ENCODE measurements at regions not wholly inside any gene's neighbourhood (a gene's known extent, or its start where the extent isn't known, plus 50 kb on each side); places are given as distances from the start of the nearest gene placed in this dataset.

GRCh38 chr1:4854367-4854766 lies 200.0 kb downstream of the AJAP1 start:
- Histone ChIP-seq H3K9ac (ENCODE audit: low read depth, low read length, poor library complexity) (no peak overlapping the region), H3K4me2 (ENCODE audit: insufficient read depth, low read length, poor library complexity, severe bottlenecking) (no peak overlapping the region), H3K4ac (ENCODE audit: low read length) (no peak overlapping the region), H3K23ac (ENCODE audit: low read depth, low read length, poor library complexity) (no peak overlapping the region), H2BK12ac (ENCODE audit: low read length) (no peak overlapping the region), H2BK15ac (ENCODE audit: low read length) (no peak overlapping the region), H2AFZ (ENCODE audit: low read length) (no peak overlapping the region), H3K4me1 (ENCODE audit: control insufficient read depth in 2 of 2, insufficient read depth in 1 of 2, low read depth in 1 of 2, low read length in 2 of 2) (no peaks in the 10 kb centered on the region), H3K18ac (ENCODE audit: low read length) (no peak overlapping the region), H2AK5ac (ENCODE audit: low read depth, low read length) (no peak overlapping the region), H3K27me3 (ENCODE audit: control insufficient read depth in 3 of 3, insufficient read depth in 3 of 3, low read depth in 1 of 3, low read length in 3 of 3) (no peaks in the 10 kb centered on the region), H3K27ac (replicated peaks; ENCODE audit: low read length) (no peak overlapping the region), H2BK5ac (ENCODE audit: low read length) (no peak overlapping the region), H4K91ac (ENCODE audit: low read depth, low read length, poor library complexity) (no peak overlapping the region), H3K14ac (ENCODE audit: low read length) (no peak overlapping the region), H3K36me3 (replicated peaks in 1 of 2; ENCODE audit: control insufficient read depth in 2 of 2, insufficient read depth in 2 of 2, low read length in 2 of 2) (no peaks in the 10 kb centered on the region), H2BK120ac (ENCODE audit: low read depth, low read length) (no peak overlapping the region), H4K8ac (ENCODE audit: low read depth, low read length) (no peak overlapping the region), H3K79me1 (ENCODE audit: low read depth, low read length) (no peaks in the 10 kb centered on the region), H3K9me3 (replicated peaks in 1 of 2; ENCODE audit: control insufficient read depth in 2 of 2, insufficient read depth in 1 of 2, low read depth in 1 of 2, low read length in 2 of 2) (peaks cover 0 to 7% of the 10 kb centered on the region in 2 donors), H3K4me3 (ENCODE audit: low read length in 2 of 2) (no peak overlapping the region)
- no CpG with 5 or more reads among the region's 8 CpGs for WGBS, 2 donors (ENCODE audit: extremely low coverage in 2 of 2, insufficient read length in 2 of 2, insufficient replicate concordance in 1 of 2)
- DNase-seq (ENCODE audit: low spot score): no peak

- H3K36me3 ChIP-seq (replicated peaks in 1 of 2; ENCODE audit: control insufficient read depth in 2 of 2, insufficient read depth in 2 of 2, low read length in 2 of 2): no peaks in the 10 kb centered on the region
- no peak overlapping the region for H3K14ac ChIP-seq (ENCODE audit: low read length)
- no peak overlapping the region for H3K4me3 ChIP-seq (ENCODE audit: low read length in 2 of 2)
- H2BK120ac ChIP-seq (ENCODE audit: low read depth, low read length): no peak overlapping the region
- H3K27me3 ChIP-seq (ENCODE audit: control insufficient read depth in 3 of 3, insufficient read depth in 3 of 3, low read depth in 1 of 3, low read length in 3 of 3): no peaks in the 10 kb centered on the region
- H4K91ac ChIP-seq (ENCODE audit: low read depth, low read length, poor library complexity): no peak overlapping the region
- H4K8ac ChIP-seq (ENCODE audit: low read depth, low read length): no peak overlapping the region
- peaks cover 0 to 7% of the 10 kb centered on the region in 2 donors for H3K9me3 ChIP-seq (replicated peaks in 1 of 2; ENCODE audit: control insufficient read depth in 2 of 2, insufficient read depth in 1 of 2, low read depth in 1 of 2, low read length in 2 of 2)
- H2AK5ac ChIP-seq (ENCODE audit: low read depth, low read length): no peak overlapping the region
- H3K27ac ChIP-seq (replicated peaks; ENCODE audit: low read length): no peak overlapping the region
- H2BK12ac ChIP-seq (ENCODE audit: low read length): no peak overlapping the region
- H2BK5ac ChIP-seq (ENCODE audit: low read length): no peak overlapping the region
- H3K4me1 ChIP-seq (ENCODE audit: control insufficient read depth in 2 of 2, insufficient read depth in 1 of 2, low read depth in 1 of 2, low read length in 2 of 2): no peaks in the 10 kb centered on the region
- no peak overlapping the region for H3K9ac ChIP-seq (ENCODE audit: low read depth, low read length, poor library complexity)
- no peak overlapping the region for H3K23ac ChIP-seq (ENCODE audit: low read depth, low read length, poor library complexity)
- H3K79me1 ChIP-seq (ENCODE audit: low read depth, low read length): no peaks in the 10 kb centered on the region
- H3K18ac ChIP-seq (ENCODE audit: low read length): no peak overlapping the region
- no peak for DNase-seq (ENCODE audit: low spot score)
- H2AFZ ChIP-seq (ENCODE audit: low read length): no peak overlapping the region
- no peak overlapping the region for H3K4ac ChIP-seq (ENCODE audit: low read length)
- H3K4me2 ChIP-seq (ENCODE audit: insufficient read depth, low read length, poor library complexity, severe bottlenecking): no peak overlapping the region
- H2BK15ac ChIP-seq (ENCODE audit: low read length): no peak overlapping the region
- no CpG with 5 or more reads among the region's 5 CpGs for WGBS, 2 donors (ENCODE audit: extremely low coverage in 2 of 2, insufficient read length in 2 of 2, insufficient replicate concordance in 1 of 2)
Observed at GRCh38 chr1:4853904-4854303, 199.5 kb downstream of the AJAP1 start.

DNA sequence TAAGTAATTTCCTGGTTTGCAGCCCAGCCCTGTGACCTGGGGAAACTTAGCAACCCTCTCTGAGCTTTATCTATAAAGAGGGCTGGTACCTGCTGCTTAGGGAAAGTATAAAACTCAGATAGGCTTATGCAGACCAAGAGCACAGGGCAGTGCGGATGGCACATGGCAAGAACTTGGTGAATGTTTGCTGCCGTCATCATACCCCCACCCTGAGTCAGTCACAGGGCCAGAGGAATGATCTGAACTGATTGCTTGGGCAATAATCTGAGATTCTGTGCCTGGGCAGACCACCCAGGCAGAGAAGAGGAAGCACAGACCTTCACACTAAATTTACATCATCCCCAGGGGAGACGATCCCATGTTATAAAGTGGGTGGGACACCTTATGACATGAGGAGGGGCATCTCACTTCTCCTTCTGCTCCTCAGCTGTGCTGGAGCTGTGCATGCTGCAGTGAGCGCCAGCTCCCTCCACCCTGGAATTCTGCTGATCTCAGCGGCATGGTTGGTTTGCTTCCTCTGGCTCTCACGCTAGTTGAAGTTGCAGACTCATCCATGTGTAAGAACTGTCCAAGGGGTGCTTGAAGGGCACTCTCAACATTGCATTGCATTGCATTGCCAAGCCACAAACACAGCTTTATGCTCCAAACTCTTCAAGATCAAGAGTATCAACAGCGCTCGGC lies 197.1 kb downstream of the AJAP1 start:
- no peak overlapping the region for H2AFZ ChIP-seq (ENCODE audit: low read length)
- peaks cover 0 to 3% of the 10 kb centered on the region in 2 donors for H3K4me1 ChIP-seq (ENCODE audit: control insufficient read depth in 2 of 2, insufficient read depth in 1 of 2, low read depth in 1 of 2, low read length in 2 of 2)
- H3K9me3 ChIP-seq (replicated peaks in 1 of 2; ENCODE audit: control insufficient read depth in 2 of 2, insufficient read depth in 1 of 2, low read depth in 1 of 2, low read length in 2 of 2): peaks cover 0 to 7% of the 10 kb centered on the region in 2 donors
- H3K4me2 ChIP-seq (ENCODE audit: insufficient read depth, low read length, poor library complexity, severe bottlenecking): no peak overlapping the region
- H4K91ac ChIP-seq (ENCODE audit: low read depth, low read length, poor library complexity): no peak overlapping the region
- H2BK5ac ChIP-seq (ENCODE audit: low read length): no peak overlapping the region
- H3K36me3 ChIP-seq (replicated peaks in 1 of 2; ENCODE audit: control insufficient read depth in 2 of 2, insufficient read depth in 2 of 2, low read length in 2 of 2): no peaks in the 10 kb centered on the region
- no CpG with 5 or more reads among the region's 8 CpGs for WGBS, 2 donors (ENCODE audit: extremely low coverage in 2 of 2, insufficient read length in 2 of 2, insufficient replicate concordance in 1 of 2)
- H3K9ac ChIP-seq (ENCODE audit: low read depth, low read length, poor library complexity): no peak overlapping the region
- no peak overlapping the region for H4K8ac ChIP-seq (ENCODE audit: low read depth, low read length)
- no peak overlapping the region for H3K27ac ChIP-seq (replicated peaks; ENCODE audit: low read length)
- no peak for DNase-seq (ENCODE audit: low spot score)
- no peak overlapping the region for H2AK5ac ChIP-seq (ENCODE audit: low read depth, low read length)
- no peak overlapping the region for H3K14ac ChIP-seq (ENCODE audit: low read length)
- H3K23ac ChIP-seq (ENCODE audit: low read depth, low read length, poor library complexity): no peak overlapping the region
- no peak overlapping the region for H3K4ac ChIP-seq (ENCODE audit: low read length)
- no peak overlapping the region for H2BK12ac ChIP-seq (ENCODE audit: low read length)
- H3K27me3 ChIP-seq (ENCODE audit: control insufficient read depth in 3 of 3, insufficient read depth in 3 of 3, low read depth in 1 of 3, low read length in 3 of 3): no peaks in the 10 kb centered on the region
- H3K4me3 ChIP-seq (ENCODE audit: low read length in 2 of 2): no peak overlapping the region
- H3K18ac ChIP-seq (ENCODE audit: low read length): no peak overlapping the region
- H3K79me1 ChIP-seq (ENCODE audit: low read depth, low read length): no peaks in the 10 kb centered on the region
- no peak overlapping the region for H2BK120ac ChIP-seq (ENCODE audit: low read depth, low read length)
- no peak overlapping the region for H2BK15ac ChIP-seq (ENCODE audit: low read length)

DNA sequence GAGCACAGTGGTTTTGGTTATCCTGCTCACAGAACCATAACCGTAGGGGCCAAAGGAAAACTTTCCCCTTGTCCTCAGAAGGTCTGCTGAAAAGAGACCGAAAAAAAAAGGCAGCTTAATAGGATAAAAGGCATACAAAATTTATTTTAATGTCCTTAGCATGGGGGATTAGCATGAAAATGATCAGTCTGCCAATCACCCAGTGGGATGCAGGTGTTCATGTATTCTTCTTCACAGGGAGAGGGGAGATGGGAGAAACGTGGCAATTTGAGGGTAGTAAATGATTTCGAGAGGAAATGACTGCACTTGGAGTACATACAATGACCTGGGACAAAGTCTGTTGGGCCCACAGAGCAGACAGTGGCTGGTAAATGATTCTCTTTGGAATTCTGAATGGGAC lies 194.0 kb downstream of the AJAP1 start:
- Histone ChIP-seq H3K14ac (ENCODE audit: low read length) (no peak overlapping the region), H4K91ac (ENCODE audit: low read depth, low read length, poor library complexity) (no peak overlapping the region), H3K4me2 (ENCODE audit: insufficient read depth, low read length, poor library complexity, severe bottlenecking) (no peak overlapping the region), H3K36me3 (replicated peaks in 1 of 2; ENCODE audit: control insufficient read depth in 2 of 2, insufficient read depth in 2 of 2, low read length in 2 of 2) (no peaks in the 10 kb centered on the region), H4K8ac (ENCODE audit: low read depth, low read length) (no peak overlapping the region), H3K79me1 (ENCODE audit: low read depth, low read length) (no peaks in the 10 kb centered on the region), H3K18ac (ENCODE audit: low read length) (no peak overlapping the region), H2BK15ac (ENCODE audit: low read length) (no peak overlapping the region), H3K27me3 (ENCODE audit: control insufficient read depth in 3 of 3, insufficient read depth in 3 of 3, low read depth in 1 of 3, low read length in 3 of 3) (peaks cover 0 to 2% (median 0%) of the 10 kb centered on the region in 3 experiments), H3K9ac (ENCODE audit: low read depth, low read length, poor library complexity) (no peak overlapping the region), H3K27ac (replicated peaks; ENCODE audit: low read length) (no peak overlapping the region), H3K23ac (ENCODE audit: low read depth, low read length, poor library complexity) (no peak overlapping the region), H3K9me3 (replicated peaks in 1 of 2; ENCODE audit: control insufficient read depth in 2 of 2, insufficient read depth in 1 of 2, low read depth in 1 of 2, low read length in 2 of 2) (peaks cover 0 to 5% of the 10 kb centered on the region in 2 donors), H2BK5ac (ENCODE audit: low read length) (no peak overlapping the region), H2AK5ac (ENCODE audit: low read depth, low read length) (no peak overlapping the region), H2BK12ac (ENCODE audit: low read length) (no peak overlapping the region), H2BK120ac (ENCODE audit: low read depth, low read length) (no peak overlapping the region), H3K4me1 (ENCODE audit: control insufficient read depth in 2 of 2, insufficient read depth in 1 of 2, low read depth in 1 of 2, low read length in 2 of 2) (peaks cover 0 to 3% of the 10 kb centered on the region in 2 donors), H2AFZ (ENCODE audit: low read length) (no peak overlapping the region), H3K4me3 (ENCODE audit: low read length in 2 of 2) (no peak overlapping the region), H3K4ac (ENCODE audit: low read length) (no peak overlapping the region)
- WGBS, 2 donors (ENCODE audit: extremely low coverage in 2 of 2, insufficient read length in 2 of 2, insufficient replicate concordance in 1 of 2): no CpG with 5 or more reads among the region's 4 CpGs
- no peak for DNase-seq (ENCODE audit: low spot score)
